ENCODE measurements at regions not wholly inside any gene's neighbourhood (a gene's known extent, or its start where the extent isn't known, plus 50 kb on each side); places are given as distances from the start of the nearest gene placed in this dataset.

DNA sequence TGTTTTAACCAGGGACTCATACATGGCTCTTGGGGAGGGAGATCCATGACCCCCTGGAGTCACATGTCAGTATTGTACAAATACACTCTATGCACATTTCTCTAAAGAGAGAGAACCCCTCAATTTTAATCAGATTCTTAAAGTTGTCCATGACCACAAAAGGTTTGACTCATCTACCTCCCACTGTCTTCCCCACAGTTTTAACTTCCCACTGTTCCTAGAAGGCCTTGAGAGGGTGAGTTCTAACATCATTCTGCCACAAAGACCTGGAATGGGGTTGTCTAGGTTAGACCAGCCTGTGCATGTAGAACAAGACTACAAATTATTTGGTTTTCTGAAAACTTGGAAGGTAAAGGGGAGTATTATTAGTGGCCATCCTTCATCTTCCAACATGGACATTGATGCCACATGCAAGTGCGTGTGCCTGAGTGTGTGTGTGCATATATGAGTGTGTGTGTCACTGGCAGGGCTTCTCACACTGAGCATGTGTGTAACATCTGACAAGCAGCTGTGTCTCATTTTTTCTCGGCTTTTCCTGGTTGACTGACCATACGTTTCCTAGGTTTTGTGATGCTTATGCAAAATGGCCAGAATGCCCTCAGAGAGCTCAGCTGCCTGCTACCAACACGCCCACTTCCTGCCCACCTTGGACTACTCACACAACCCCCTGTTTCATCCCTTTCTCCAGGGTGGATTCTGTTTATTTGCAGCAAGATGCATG, 94.6 kb upstream of the LGALSL start:
- TF ChIP-seq, protein P1, sequence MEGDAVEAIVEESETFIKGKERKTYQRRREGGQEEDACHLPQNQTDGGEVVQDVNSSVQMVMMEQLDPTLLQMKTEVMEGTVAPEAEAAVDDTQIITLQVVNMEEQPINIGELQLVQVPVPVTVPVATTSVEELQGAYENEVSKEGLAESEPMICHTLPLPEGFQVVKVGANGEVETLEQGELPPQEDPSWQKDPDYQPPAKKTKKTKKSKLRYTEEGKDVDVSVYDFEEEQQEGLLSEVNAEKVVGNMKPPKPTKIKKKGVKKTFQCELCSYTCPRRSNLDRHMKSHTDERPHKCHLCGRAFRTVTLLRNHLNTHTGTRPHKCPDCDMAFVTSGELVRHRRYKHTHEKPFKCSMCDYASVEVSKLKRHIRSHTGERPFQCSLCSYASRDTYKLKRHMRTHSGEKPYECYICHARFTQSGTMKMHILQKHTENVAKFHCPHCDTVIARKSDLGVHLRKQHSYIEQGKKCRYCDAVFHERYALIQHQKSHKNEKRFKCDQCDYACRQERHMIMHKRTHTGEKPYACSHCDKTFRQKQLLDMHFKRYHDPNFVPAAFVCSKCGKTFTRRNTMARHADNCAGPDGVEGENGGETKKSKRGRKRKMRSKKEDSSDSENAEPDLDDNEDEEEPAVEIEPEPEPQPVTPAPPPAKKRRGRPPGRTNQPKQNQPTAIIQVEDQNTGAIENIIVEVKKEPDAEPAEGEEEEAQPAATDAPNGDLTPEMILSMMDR (IDR thresholded peaks at IDR 0.05), result no peak
- TF ChIP-seq EP300 (IDR thresholded peaks at IDR 0.05), result no peak
- TF ChIP-seq POLR2A (IDR thresholded peaks at IDR 0.05), result no peak
- Histone ChIP-seq H3K9me3 (no peaks in the 10 kb centered on the region), H3K27ac (no peak overlapping the region), H3K27me3 (no peaks in the 10 kb centered on the region), H3K4me1 (ENCODE audit: insufficient read depth) (peaks cover 2% of the 10 kb centered on the region), H3K36me3 (no peaks in the 10 kb centered on the region), H3K4me3 (no peak overlapping the region)
- intact Hi-C loops (cut with DNase I), result no loop called here
- 65 to 66% (median 66%) methylated on average over 4 of the region's 4 CpGs for WGBS, 3 donors
- DNase-seq, result no peak

DNA sequence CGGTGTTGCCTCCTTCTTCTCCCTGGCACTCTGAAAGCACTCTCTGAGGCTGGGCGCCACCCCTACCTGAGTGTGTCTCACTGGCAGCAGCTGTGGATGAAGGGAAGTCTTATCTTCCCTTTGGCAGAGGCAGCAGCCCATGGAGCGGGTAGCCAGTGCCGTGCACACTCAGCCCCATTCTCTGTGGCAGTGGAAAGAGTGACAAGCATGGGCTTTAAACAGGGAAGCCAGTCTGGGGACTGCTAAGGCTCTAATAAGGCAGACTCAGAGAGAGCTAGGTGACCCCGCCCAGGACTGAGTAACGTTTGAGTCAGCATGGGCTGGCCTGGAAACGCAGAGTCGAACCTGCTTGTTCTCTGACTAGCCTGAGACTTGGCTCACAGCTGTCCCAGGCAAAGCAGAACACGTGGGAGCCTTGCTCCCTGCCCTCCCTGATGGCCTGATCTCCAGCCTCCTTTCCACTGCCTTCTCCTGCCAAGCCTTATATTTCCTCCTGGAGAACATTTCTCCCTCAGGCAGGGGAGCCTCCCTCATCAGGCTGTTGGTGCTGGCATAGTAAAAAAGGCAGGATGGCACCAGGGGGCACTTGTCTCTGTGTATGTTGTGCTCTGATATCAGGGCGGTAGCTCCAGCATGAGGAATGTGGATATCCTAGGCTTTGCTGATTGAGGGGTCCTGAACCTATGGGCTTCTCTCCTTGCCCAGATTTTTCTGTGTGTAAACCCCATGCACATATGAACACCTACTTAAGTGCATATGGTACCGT, 93.9 kb upstream of the LGALSL start:
- peaks cover 2% of the 10 kb centered on the region for H3K4me1 ChIP-seq (ENCODE audit: insufficient read depth)
- H3K36me3 ChIP-seq, result no peaks in the 10 kb centered on the region
- H3K4me3 ChIP-seq, result no peak overlapping the region
- TF ChIP-seq POLR2A (IDR thresholded peaks at IDR 0.05) (no peak), EP300 (IDR thresholded peaks at IDR 0.05) (no peak)
- TF ChIP-seq, protein P1 (IDR thresholded peaks at IDR 0.05), result no peak
- H3K27me3 ChIP-seq, result no peaks in the 10 kb centered on the region
- H3K9me3 ChIP-seq, result no peaks in the 10 kb centered on the region
- intact Hi-C loops (cut with DNase I), result no loop called here
- WGBS, 3 donors, result 36 to 44% (median 44%) methylated on average over 11 of the region's 11 CpGs
- no peak overlapping the region for H3K27ac ChIP-seq
- peak; percentile 23 to 60 (median 35) for DNase-seq

DNA sequence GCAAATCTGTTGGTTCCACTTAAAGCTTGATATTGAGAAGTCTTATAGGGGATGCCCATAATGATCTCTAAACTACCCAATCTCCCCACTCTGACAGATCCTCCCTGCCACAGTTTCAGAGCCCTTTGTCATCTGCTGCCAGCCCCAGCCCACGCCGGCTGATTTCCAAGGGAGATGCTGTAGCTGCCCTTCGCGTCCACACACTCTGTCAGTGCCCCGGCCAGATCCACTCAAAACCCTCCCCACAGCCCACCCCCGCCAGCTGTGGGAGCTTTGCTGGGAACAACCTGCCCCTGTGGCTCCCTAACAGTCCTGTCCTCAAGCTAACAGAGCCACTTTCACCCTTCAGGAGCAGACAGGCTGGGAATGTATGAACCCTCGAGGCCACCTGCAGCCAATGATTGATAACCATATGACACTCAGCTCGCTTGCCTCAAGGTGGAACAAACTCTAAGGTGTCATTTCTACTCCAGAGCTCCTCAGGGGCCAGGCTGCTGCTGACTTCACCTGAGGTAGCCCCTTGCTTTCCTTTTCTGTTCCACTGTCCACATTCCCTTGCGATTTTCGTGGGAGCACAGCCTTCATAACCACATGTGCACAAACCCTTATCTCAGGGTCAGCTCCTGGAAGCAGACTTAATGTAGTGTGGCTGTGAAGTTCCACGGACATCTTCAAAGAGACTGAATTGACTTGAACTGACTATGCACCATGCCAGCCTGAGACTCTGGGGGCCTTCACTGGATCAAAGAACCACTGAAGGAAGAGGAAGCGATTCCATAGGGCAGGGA, 92.6 kb upstream of the LGALSL start:
- intact Hi-C loops (cut with DNase I), result no loop called here
- TF ChIP-seq POLR2A (IDR thresholded peaks at IDR 0.05) (no peak), EP300 (IDR thresholded peaks at IDR 0.05) (no peak)
- TF ChIP-seq, protein P1 (IDR thresholded peaks at IDR 0.05), result no peak
- H3K36me3 ChIP-seq, result no peaks in the 10 kb centered on the region
- no peak overlapping the region for H3K27ac ChIP-seq
- no peak for DNase-seq
- 70 to 79% (median 74%) methylated on average over 12 of the region's 12 CpGs for WGBS, 3 donors
- H3K27me3 ChIP-seq, result no peaks in the 10 kb centered on the region
- no peak overlapping the region for H3K4me3 ChIP-seq
- no peaks in the 10 kb centered on the region for H3K9me3 ChIP-seq
- H3K4me1 ChIP-seq (ENCODE audit: insufficient read depth), result peaks cover 2% of the 10 kb centered on the region

DNA sequence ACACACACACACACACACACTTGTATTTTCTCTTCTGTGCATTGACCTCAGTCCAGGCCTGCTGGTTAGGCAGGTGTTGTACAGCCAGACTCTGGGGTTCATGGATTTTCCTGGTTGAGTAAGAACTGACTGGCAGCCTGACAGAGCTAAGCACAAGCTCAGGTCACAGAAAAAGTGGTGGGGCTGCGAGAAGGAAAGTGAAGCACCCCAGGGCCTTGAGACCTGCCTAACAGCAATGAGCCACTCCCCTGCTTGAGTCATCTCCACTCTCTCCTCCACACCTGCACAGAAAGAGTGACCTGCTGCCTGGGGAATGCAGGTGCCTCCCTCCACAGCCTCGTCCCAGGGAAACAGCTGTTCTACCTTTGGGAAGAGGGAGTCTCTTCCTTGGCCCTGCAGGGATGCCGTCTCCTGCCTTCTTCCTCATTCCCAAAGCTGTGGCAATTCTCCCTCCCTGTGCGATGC, 91.4 kb upstream of the LGALSL start:
- H3K27me3 ChIP-seq, result no peaks in the 10 kb centered on the region
- TF ChIP-seq, protein P1 (IDR thresholded peaks at IDR 0.05), result no peak
- no peak for TF ChIP-seq POLR2A (IDR thresholded peaks at IDR 0.05)
- TF ChIP-seq EP300 (IDR thresholded peaks at IDR 0.05), result no peak
- no peak for DNase-seq
- 88 to 92% (median 88%) methylated on average over 4 of the region's 4 CpGs for WGBS, 3 donors
- no peaks in the 10 kb centered on the region for H3K9me3 ChIP-seq
- no peaks in the 10 kb centered on the region for H3K36me3 ChIP-seq
- intact Hi-C loops (cut with DNase I), result no loop called here
- no peak overlapping the region for H3K4me3 ChIP-seq
- no peak overlapping the region for H3K27ac ChIP-seq
- H3K4me1 ChIP-seq (ENCODE audit: insufficient read depth), result peaks cover 2% of the 10 kb centered on the region
